PFSK-1 (cell line): ENCODE measurements at regions not wholly inside any gene's neighbourhood (a gene's known extent, or its start where the extent isn't known, plus 50 kb on each side); places are given as distances from the start of the nearest gene placed in this dataset.

ENCODE experiments used
- POLR2AphosphoS5 ChIP-seq: IDR thresholded peaks from 2 replicates; pipeline ENCODE4 v1.6.1; 2012; ENCODE audit warnings: low read depth, mild to moderate bottlenecking, control low read depth, low read length, moderate library complexity
- SIN3A ChIP-seq: IDR thresholded peaks from 2 replicates; pipeline ENCODE4 v1.6.1; 2012; ENCODE audit warnings: mild to moderate bottlenecking, low read length, moderate library complexity, borderline replicate concordance; ENCODE audit not compliant: insufficient read depth
- TAF1 ChIP-seq: IDR thresholded peaks from 2 replicates; pipeline ENCODE4 v1.6.1; 2012; ENCODE audit warnings: low read length, control low read depth, borderline replicate concordance; ENCODE audit not compliant: insufficient read depth
- TF ChIP-seq, protein P1 (sequence below), 2 experiments: IDR thresholded peaks; 2 replicates each; pipeline versions ENCODE4 v1.6.1 to v1.8.0; 2011 to 2012; ENCODE audit warnings: low read depth in 2 of 2, low read length in 2 of 2, control low read depth in 1 of 2, inconsistent platforms in 1 of 2, mild to moderate bottlenecking in 1 of 2, moderate library complexity in 1 of 2; ENCODE audit not compliant: insufficient read depth in 1 of 2

DNA sequence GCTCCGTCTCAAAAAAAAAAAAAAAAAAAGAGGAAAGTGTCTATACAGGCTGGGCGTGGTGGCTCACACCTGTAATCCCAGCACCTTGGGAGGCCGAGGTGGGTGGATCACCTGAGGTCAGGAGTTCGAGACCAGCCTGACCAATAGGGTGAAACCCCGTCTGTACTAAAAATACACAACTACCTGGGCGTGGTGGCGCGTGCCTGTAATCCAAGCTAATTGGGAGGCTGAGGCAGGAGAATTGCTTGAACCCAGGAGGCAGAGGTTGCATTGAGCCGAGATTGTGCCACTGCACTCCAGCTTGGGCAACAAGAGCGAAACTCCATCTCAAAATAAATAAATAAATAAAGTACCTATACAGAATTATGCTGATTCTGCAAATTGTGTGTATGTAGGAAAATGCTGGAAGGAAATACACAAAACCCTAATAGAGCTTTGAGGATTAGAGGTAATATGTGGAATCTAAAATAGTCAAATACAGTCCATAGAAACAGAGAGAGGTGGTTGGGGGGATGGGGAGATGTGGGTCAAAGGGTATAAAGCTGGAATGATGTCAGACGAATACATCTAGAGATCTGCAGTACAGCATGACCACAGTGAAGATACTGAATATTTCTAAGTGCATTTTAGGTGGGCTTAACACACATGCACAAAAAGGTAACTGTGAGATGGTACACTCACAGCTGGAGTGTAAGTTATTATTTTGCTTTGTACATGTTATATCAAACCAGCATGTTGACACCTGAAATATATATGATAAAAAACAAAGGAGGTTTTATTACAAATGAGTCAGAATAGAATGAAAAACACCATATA, 174.5 kb upstream of the KLF14 start:
- TF ChIP-seq SIN3A (no peak), POLR2AphosphoS5 (no peak), TAF1 (no peak)
- TF ChIP-seq, protein P1, sequence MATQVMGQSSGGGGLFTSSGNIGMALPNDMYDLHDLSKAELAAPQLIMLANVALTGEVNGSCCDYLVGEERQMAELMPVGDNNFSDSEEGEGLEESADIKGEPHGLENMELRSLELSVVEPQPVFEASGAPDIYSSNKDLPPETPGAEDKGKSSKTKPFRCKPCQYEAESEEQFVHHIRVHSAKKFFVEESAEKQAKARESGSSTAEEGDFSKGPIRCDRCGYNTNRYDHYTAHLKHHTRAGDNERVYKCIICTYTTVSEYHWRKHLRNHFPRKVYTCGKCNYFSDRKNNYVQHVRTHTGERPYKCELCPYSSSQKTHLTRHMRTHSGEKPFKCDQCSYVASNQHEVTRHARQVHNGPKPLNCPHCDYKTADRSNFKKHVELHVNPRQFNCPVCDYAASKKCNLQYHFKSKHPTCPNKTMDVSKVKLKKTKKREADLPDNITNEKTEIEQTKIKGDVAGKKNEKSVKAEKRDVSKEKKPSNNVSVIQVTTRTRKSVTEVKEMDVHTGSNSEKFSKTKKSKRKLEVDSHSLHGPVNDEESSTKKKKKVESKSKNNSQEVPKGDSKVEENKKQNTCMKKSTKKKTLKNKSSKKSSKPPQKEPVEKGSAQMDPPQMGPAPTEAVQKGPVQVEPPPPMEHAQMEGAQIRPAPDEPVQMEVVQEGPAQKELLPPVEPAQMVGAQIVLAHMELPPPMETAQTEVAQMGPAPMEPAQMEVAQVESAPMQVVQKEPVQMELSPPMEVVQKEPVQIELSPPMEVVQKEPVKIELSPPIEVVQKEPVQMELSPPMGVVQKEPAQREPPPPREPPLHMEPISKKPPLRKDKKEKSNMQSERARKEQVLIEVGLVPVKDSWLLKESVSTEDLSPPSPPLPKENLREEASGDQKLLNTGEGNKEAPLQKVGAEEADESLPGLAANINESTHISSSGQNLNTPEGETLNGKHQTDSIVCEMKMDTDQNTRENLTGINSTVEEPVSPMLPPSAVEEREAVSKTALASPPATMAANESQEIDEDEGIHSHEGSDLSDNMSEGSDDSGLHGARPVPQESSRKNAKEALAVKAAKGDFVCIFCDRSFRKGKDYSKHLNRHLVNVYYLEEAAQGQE (IDR thresholded peaks at IDR 0.05; ENCODE audit: insufficient read depth in 1 of 2, low read depth in 2 of 2, low read length in 2 of 2): no peak
